MM.1S (cell line): ENCODE measurements at regions not wholly inside any gene's neighbourhood (a gene's known extent, or its start where the extent isn't known, plus 50 kb on each side); places are given as distances from the start of the nearest gene placed in this dataset.
"Not testable (repeated sequence)": the region's sequence is repeated elsewhere in the genome, so short reads cannot be mapped to it uniquely, and the experiment has no call there.

Experiments
- DNase-seq: peaks from one replicate; pipeline ENCODE4 v3.0.0-alpha.2; 2015
- H2AFZ ChIP-seq: fragments of 300-600 bp; sonication (generic); 2 replicates; pipeline ENCODE4 v1.6.0; 2016; ENCODE audit warnings: antibody characterized with exemption, low read length
- H3F3A ChIP-seq: fragments of 300-600 bp; sonication (generic); 2 replicates; pipeline ENCODE4 v1.6.1; 2016; ENCODE audit warnings: mild to moderate bottlenecking, antibody characterized with exemption, low read length, moderate library complexity, mixed read lengths; ENCODE audit not compliant: insufficient read depth
- H3K27ac ChIP-seq: fragments of 300-600 bp; sonication (generic); 2 replicates; pipeline ENCODE4 v1.5.1; 2016; ENCODE audit warnings: mild to moderate bottlenecking, low read length
- H3K27me3 ChIP-seq: fragments of 300-600 bp; sonication (generic); replicated peaks from 2 replicates; pipeline ENCODE4 v1.6.0; 2016; ENCODE audit warnings: low read length; ENCODE audit not compliant: insufficient read depth
- H3K36me3 ChIP-seq: fragments of 300-600 bp; sonication (generic); replicated peaks from 2 replicates; pipeline ENCODE4 v1.6.1; 2016; ENCODE audit warnings: mild to moderate bottlenecking, low read length, mixed read lengths; ENCODE audit not compliant: insufficient read depth
- H3K4me1 ChIP-seq: fragments of 300-600 bp; sonication (generic); 2 replicates; pipeline ENCODE4 v1.6.1; 2016; ENCODE audit warnings: low read length, mixed read lengths
- H3K4me2 ChIP-seq: fragments of 300-600 bp; sonication (generic); 2 replicates; pipeline ENCODE4 v1.6.0; 2016; ENCODE audit warnings: low read depth, low read length
- H3K4me3 ChIP-seq: fragments of 300-600 bp; sonication (generic); 2 replicates; pipeline ENCODE4 v1.5.1; 2016; ENCODE audit warnings: low read length, mixed read lengths
- H3K79me2 ChIP-seq: fragments of 300-600 bp; sonication (generic); 2 replicates; pipeline ENCODE4 v1.6.1; 2016; ENCODE audit warnings: mixed run types, low read length, mixed read lengths
- H3K9ac ChIP-seq: fragments of 300-600 bp; sonication (generic); 2 replicates; pipeline ENCODE4 v1.6.1; 2016; ENCODE audit warnings: low read length, mixed read lengths
- H3K9me2 ChIP-seq: fragments of 300-600 bp; sonication (generic); replicated peaks from 2 replicates; pipeline ENCODE4 v1.6.1; 2016; ENCODE audit warnings: mild to moderate bottlenecking, low read length, mixed read lengths; ENCODE audit not compliant: insufficient read depth
- H3K9me3 ChIP-seq: fragments of 300-600 bp; sonication (generic); replicated peaks from 2 replicates; pipeline ENCODE4 v1.6.1; 2016; ENCODE audit warnings: mild to moderate bottlenecking, low read length, mixed read lengths; ENCODE audit not compliant: insufficient read depth
- H4K20me1 ChIP-seq: fragments of 300-600 bp; sonication (generic); 2 replicates; pipeline ENCODE4 v1.6.1; 2016; ENCODE audit warnings: mild to moderate bottlenecking, low read length, moderate library complexity, mixed read lengths; ENCODE audit not compliant: insufficient read depth
- EZH2 ChIP-seq: fragments of 300-600 bp; sonication (generic); optimal IDR thresholded peaks from 2 replicates; pipeline ENCODE3; 2017; ENCODE audit warnings: low read depth, mild to moderate bottlenecking, antibody characterized with exemption, low read length, mixed read lengths
- EZH2phosphoT487 ChIP-seq: fragments of 300-600 bp; sonication (generic); IDR thresholded peaks from 2 replicates; pipeline ENCODE4 v1.6.1; 2018; ENCODE audit warnings: antibody characterized with exemption, low read length
- TF ChIP-seq, protein P1 (sequence below): fragments of 300-600 bp; sonication (generic); IDR thresholded peaks from 2 replicates; pipeline ENCODE4 v1.5.1; 2016; ENCODE audit warnings: antibody characterized with exemption, low read length, mixed read lengths

DNA sequence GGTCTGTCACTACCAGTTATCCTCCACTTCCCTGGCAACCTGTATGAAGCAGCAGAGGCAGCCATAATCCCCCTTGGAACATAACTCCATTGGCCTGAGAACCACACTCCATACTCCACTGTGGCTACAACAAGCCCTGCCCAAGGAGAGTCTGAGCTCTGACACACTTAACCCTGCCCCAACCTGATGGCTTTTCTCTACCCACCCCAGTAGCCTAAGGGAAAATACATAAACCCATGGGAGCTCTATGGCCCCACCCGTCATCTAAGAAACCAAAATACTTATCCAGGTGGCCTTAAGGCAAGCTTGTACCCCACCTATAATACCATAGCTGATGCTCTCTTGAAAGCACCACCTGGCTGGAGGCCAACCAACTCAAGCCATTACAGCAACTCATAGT lies 324.8 kb upstream of the GLI3 start:
- DNase-seq, result no peak
- H3K9me3 ChIP-seq, result no peaks in the 10 kb centered on the region
- TF ChIP-seq, protein P1, sequence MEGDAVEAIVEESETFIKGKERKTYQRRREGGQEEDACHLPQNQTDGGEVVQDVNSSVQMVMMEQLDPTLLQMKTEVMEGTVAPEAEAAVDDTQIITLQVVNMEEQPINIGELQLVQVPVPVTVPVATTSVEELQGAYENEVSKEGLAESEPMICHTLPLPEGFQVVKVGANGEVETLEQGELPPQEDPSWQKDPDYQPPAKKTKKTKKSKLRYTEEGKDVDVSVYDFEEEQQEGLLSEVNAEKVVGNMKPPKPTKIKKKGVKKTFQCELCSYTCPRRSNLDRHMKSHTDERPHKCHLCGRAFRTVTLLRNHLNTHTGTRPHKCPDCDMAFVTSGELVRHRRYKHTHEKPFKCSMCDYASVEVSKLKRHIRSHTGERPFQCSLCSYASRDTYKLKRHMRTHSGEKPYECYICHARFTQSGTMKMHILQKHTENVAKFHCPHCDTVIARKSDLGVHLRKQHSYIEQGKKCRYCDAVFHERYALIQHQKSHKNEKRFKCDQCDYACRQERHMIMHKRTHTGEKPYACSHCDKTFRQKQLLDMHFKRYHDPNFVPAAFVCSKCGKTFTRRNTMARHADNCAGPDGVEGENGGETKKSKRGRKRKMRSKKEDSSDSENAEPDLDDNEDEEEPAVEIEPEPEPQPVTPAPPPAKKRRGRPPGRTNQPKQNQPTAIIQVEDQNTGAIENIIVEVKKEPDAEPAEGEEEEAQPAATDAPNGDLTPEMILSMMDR, result no peak
- no peak for TF ChIP-seq EZH2
- TF ChIP-seq EZH2phosphoT487, result no peak
- no peaks in the 10 kb centered on the region for H3F3A ChIP-seq
- H4K20me1 ChIP-seq, result no peaks in the 10 kb centered on the region
- no peak overlapping the region for H3K4me2 ChIP-seq
- no peaks in the 10 kb centered on the region for H3K27me3 ChIP-seq
- H3K79me2 ChIP-seq, result no peaks in the 10 kb centered on the region
- no peak overlapping the region for H3K4me3 ChIP-seq
- H3K4me1 ChIP-seq, result no peaks in the 10 kb centered on the region
- H3K9ac ChIP-seq, result no peak overlapping the region
- H3K9me2 ChIP-seq, result no peaks in the 10 kb centered on the region
- H3K36me3 ChIP-seq, result no peaks in the 10 kb centered on the region
- no peak overlapping the region for H2AFZ ChIP-seq
- H3K27ac ChIP-seq, result no peak overlapping the region

GRCh38 chr7:42560866-42561265 lies 323.9 kb upstream of the GLI3 start:
- Histone ChIP-seq H3K4me2 (no peak overlapping the region), H4K20me1 (no peaks in the 10 kb centered on the region), H3F3A (no peaks in the 10 kb centered on the region), H3K9me3 (no peaks in the 10 kb centered on the region), H3K4me3 (no peak overlapping the region), H3K27ac (no peak overlapping the region), H3K4me1 (no peaks in the 10 kb centered on the region), H3K79me2 (no peaks in the 10 kb centered on the region), H3K9me2 (no peaks in the 10 kb centered on the region), H3K9ac (no peak overlapping the region), H3K36me3 (no peaks in the 10 kb centered on the region), H3K27me3 (no peaks in the 10 kb centered on the region), H2AFZ (no peak overlapping the region)
- no peak for DNase-seq
- TF ChIP-seq, protein P1, result no peak
- TF ChIP-seq EZH2phosphoT487, result no peak
- TF ChIP-seq EZH2, result no peak

GRCh38 chr7:42554932-42555331 lies 317.9 kb upstream of the GLI3 start:
- not testable (repeated sequence) for DNase-seq, H3K4me2 ChIP-seq, H2AFZ ChIP-seq, H3K9me3 ChIP-seq, H3K9me2 ChIP-seq, H3K4me1 ChIP-seq, H3K36me3 ChIP-seq, H3K9ac ChIP-seq, H3K27me3 ChIP-seq, H3F3A ChIP-seq, H3K79me2 ChIP-seq, H3K4me3 ChIP-seq, H3K27ac ChIP-seq, H4K20me1 ChIP-seq

DNA sequence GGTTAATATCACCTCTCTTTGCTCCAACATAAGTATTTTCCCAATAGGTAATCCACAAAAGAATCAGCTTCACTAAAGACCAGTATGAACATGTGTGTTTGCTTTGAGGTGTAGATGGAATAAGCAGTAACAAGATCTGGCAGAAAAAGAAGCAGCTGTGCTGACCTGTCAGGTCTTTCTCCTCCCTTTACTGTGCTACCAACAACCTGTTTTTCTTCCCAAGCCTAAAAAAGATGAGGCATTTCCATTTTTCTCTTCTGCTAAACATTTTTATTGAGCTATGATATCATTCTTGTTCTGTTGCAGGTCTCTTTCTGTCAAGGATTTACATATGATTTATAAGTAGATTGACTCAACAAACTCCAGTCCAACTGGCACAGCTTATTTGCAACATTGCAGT lies 315.2 kb upstream of the GLI3 start:
- H3K27me3 ChIP-seq, result no peaks in the 10 kb centered on the region
- no peak for DNase-seq
- H3K4me2 ChIP-seq, result no peak overlapping the region
- no peak overlapping the region for H2AFZ ChIP-seq
- H4K20me1 ChIP-seq, result no peaks in the 10 kb centered on the region
- no peaks in the 10 kb centered on the region for H3K4me1 ChIP-seq
- no peaks in the 10 kb centered on the region for H3F3A ChIP-seq
- no peaks in the 10 kb centered on the region for H3K36me3 ChIP-seq
- no peaks in the 10 kb centered on the region for H3K9me3 ChIP-seq
- TF ChIP-seq EZH2 (no peak), EZH2phosphoT487 (no peak)
- TF ChIP-seq, protein P1, result no peak
- no peak overlapping the region for H3K4me3 ChIP-seq
- H3K9me2 ChIP-seq, result no peaks in the 10 kb centered on the region
- no peaks in the 10 kb centered on the region for H3K79me2 ChIP-seq
- H3K27ac ChIP-seq, result no peak overlapping the region
- H3K9ac ChIP-seq, result no peak overlapping the region
